ENCODE measurements at regions not wholly inside any gene's neighbourhood (a gene's known extent, or its start where the extent isn't known, plus 50 kb on each side); places are given as distances from the start of the nearest gene placed in this dataset.

DNA sequence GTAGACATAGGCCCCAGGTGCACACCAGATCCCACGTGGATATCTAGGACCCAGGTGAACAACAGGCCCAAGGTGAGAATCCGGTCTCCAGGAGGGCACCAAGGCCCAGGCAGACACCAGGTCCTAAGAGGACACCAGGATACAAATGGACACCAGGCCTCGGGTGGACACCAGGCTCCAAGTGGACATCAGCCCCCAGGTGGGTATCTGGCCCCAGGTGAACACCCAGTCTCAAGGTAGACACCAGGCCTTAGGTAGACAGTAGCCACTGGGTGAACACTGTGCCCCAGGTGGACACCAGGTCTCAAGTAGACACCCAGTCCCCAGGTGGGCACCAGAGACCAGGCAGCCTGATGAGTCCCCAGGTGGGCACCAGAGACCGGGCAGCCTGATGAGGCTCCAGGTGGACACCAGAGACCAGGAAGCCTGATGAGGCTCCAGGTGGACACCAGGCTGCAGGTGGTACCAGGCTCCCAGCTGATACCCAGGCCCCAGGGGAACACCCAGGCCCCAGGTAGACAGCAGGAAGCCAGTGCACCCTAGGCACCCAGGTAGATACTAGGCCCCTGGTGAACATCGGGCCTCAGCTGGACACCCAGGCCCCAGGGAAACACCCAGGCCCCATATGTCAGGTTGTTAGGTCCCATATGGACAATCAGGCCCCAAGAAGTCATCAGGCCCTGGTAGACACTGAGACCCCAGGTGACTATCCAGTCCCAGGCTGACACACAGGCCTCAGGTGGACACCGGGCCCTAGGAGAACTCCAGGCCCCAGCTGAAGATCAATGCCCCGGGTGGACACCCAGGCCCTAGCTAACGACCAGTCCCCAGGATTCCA lies 55.1 kb upstream of the SEPTIN5 start (continued):
- TF ChIP-seq, protein P1, sequence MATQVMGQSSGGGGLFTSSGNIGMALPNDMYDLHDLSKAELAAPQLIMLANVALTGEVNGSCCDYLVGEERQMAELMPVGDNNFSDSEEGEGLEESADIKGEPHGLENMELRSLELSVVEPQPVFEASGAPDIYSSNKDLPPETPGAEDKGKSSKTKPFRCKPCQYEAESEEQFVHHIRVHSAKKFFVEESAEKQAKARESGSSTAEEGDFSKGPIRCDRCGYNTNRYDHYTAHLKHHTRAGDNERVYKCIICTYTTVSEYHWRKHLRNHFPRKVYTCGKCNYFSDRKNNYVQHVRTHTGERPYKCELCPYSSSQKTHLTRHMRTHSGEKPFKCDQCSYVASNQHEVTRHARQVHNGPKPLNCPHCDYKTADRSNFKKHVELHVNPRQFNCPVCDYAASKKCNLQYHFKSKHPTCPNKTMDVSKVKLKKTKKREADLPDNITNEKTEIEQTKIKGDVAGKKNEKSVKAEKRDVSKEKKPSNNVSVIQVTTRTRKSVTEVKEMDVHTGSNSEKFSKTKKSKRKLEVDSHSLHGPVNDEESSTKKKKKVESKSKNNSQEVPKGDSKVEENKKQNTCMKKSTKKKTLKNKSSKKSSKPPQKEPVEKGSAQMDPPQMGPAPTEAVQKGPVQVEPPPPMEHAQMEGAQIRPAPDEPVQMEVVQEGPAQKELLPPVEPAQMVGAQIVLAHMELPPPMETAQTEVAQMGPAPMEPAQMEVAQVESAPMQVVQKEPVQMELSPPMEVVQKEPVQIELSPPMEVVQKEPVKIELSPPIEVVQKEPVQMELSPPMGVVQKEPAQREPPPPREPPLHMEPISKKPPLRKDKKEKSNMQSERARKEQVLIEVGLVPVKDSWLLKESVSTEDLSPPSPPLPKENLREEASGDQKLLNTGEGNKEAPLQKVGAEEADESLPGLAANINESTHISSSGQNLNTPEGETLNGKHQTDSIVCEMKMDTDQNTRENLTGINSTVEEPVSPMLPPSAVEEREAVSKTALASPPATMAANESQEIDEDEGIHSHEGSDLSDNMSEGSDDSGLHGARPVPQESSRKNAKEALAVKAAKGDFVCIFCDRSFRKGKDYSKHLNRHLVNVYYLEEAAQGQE (IDR thresholded peaks at IDR 0.05; ENCODE audit: borderline replicate concordance) = no peak
- TF ChIP-seq, protein P1 (CRISPR knock-in tag; IDR thresholded peaks at IDR 0.05; ENCODE audit: low read depth) = no peak
- TF ChIP-seq ZNF217 (CRISPR knock-in tag; IDR thresholded peaks at IDR 0.05) (no peak), TBL1XR1 (IDR thresholded peaks at IDR 0.05; ENCODE audit: low read length in 2 of 2) (no peak), ZNF507 (tag; conservative IDR thresholded peaks at IDR 0.05) (no peak), RAD51 (IDR thresholded peaks at IDR 0.05; ENCODE audit: borderline replicate concordance, low read depth) (no peak), ZNF444 (CRISPR knock-in tag; IDR thresholded peaks at IDR 0.05) (no peak), ZNF76 (CRISPR knock-in tag; IDR thresholded peaks at IDR 0.05; ENCODE audit: borderline replicate concordance) (no peak), ZNF175 (CRISPR knock-in tag; IDR thresholded peaks at IDR 0.05; ENCODE audit: low read depth) (no peak), PHB (CRISPR knock-in tag; IDR thresholded peaks at IDR 0.05) (no peak), ESRRB (CRISPR knock-in tag; IDR thresholded peaks at IDR 0.05; ENCODE audit: borderline replicate concordance) (no peak), IRF2 (CRISPR knock-in tag; IDR thresholded peaks at IDR 0.05) (peak; percentile 56), CBX3 (IDR thresholded peaks at IDR 0.05; ENCODE audit: borderline replicate concordance in 1 of 2, low read length in 2 of 2) (no peak), FOXP1 (CRISPR knock-in tag; IDR thresholded peaks at IDR 0.05) (no peak), BDP1 (IDR thresholded peaks at IDR 0.05; ENCODE audit: insufficient read depth, insufficient read length) (no peak)
- TF ChIP-seq, protein P2, sequence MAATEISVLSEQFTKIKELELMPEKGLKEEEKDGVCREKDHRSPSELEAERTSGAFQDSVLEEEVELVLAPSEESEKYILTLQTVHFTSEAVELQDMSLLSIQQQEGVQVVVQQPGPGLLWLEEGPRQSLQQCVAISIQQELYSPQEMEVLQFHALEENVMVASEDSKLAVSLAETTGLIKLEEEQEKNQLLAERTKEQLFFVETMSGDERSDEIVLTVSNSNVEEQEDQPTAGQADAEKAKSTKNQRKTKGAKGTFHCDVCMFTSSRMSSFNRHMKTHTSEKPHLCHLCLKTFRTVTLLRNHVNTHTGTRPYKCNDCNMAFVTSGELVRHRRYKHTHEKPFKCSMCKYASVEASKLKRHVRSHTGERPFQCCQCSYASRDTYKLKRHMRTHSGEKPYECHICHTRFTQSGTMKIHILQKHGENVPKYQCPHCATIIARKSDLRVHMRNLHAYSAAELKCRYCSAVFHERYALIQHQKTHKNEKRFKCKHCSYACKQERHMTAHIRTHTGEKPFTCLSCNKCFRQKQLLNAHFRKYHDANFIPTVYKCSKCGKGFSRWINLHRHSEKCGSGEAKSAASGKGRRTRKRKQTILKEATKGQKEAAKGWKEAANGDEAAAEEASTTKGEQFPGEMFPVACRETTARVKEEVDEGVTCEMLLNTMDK (IDR thresholded peaks at IDR 0.05; ENCODE audit: borderline replicate concordance, insufficient read depth, low read depth, low read length, poor library complexity, severe bottlenecking) = no peak
- TF ChIP-seq, protein P3, sequence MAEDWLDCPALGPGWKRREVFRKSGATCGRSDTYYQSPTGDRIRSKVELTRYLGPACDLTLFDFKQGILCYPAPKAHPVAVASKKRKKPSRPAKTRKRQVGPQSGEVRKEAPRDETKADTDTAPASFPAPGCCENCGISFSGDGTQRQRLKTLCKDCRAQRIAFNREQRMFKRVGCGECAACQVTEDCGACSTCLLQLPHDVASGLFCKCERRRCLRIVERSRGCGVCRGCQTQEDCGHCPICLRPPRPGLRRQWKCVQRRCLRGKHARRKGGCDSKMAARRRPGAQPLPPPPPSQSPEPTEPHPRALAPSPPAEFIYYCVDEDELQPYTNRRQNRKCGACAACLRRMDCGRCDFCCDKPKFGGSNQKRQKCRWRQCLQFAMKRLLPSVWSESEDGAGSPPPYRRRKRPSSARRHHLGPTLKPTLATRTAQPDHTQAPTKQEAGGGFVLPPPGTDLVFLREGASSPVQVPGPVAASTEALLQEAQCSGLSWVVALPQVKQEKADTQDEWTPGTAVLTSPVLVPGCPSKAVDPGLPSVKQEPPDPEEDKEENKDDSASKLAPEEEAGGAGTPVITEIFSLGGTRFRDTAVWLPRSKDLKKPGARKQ (CRISPR knock-in tag; IDR thresholded peaks at IDR 0.05) = no peak
